Karpas-422 (cell line): ENCODE measurements at regions not wholly inside any gene's neighbourhood (a gene's known extent, or its start where the extent isn't known, plus 50 kb on each side); places are given as distances from the start of the nearest gene placed in this dataset.

Source experiments
- DNase-seq: peaks from one replicate; pipeline ENCODE4 v3.0.0-alpha.2; 2015
- H2AFZ ChIP-seq: fragments of 200-600 bp; sonication (generic); 2 replicates; pipeline ENCODE4 v1.6.1; 2014; ENCODE audit warnings: antibody characterized with exemption, low read length, mixed read lengths
- H3K27ac ChIP-seq: fragments of 200-600 bp; sonication (generic); 2 replicates; pipeline ENCODE4 v1.5.1; 2014; ENCODE audit warnings: mild to moderate bottlenecking, low read length, moderate library complexity
- H3K27me3 ChIP-seq: fragments of 200-600 bp; sonication (generic); 2 replicates; pipeline ENCODE4 v1.6.1; 2014; ENCODE audit warnings: low read length, mixed read lengths
- H3K36me3 ChIP-seq: fragments of 200-600 bp; sonication (generic); 2 replicates; pipeline ENCODE4 v1.6.1; 2014; ENCODE audit warnings: low read length, mixed read lengths; ENCODE audit not compliant: insufficient read depth
- H3K4me1 ChIP-seq: fragments of 200-600 bp; sonication (generic); 2 replicates; pipeline ENCODE4 v1.6.1; 2014; ENCODE audit warnings: mild to moderate bottlenecking, low read length, mixed read lengths
- H3K4me2 ChIP-seq: fragments of 200-600 bp; sonication (generic); 2 replicates; pipeline ENCODE4 v1.6.1; 2014; ENCODE audit warnings: low read length, low read depth, mild to moderate bottlenecking; ENCODE audit not compliant: poor library complexity, severe bottlenecking
- H3K4me3 ChIP-seq: fragments of 200-600 bp; sonication (generic); 2 replicates; pipeline ENCODE4 v1.5.1; 2014; ENCODE audit warnings: mild to moderate bottlenecking, antibody characterized with exemption, low read length, mixed read lengths
- H3K79me2 ChIP-seq: fragments of 200-600 bp; sonication (generic); 2 replicates; pipeline ENCODE4 v1.6.1; 2014; ENCODE audit warnings: mild to moderate bottlenecking, low read length, mixed read lengths
- H3K9ac ChIP-seq: fragments of 200-600 bp; sonication (generic); 2 replicates; pipeline ENCODE4 v1.6.0; 2014; ENCODE audit warnings: low read length
- H3K9me2 ChIP-seq: fragments of 200-600 bp; sonication (generic), shearing (Covaris generic); replicated peaks from 2 replicates; pipeline ENCODE4 v1.6.0; 2014; ENCODE audit warnings: mild to moderate bottlenecking, low read length, moderate library complexity; ENCODE audit not compliant: insufficient read depth
- H3K9me3 ChIP-seq: fragments of 300-700, 200-600 bp; sonication (generic); 2 replicates; pipeline ENCODE4 v1.6.1; 2014; ENCODE audit warnings: low read length, mixed read lengths
- H4K20me1 ChIP-seq: fragments of 200-600 bp; sonication (generic); 2 replicates; pipeline ENCODE4 v1.6.1; 2014; ENCODE audit warnings: mild to moderate bottlenecking, antibody characterized with exemption, low read length, low read depth; ENCODE audit not compliant: insufficient read depth

DNA sequence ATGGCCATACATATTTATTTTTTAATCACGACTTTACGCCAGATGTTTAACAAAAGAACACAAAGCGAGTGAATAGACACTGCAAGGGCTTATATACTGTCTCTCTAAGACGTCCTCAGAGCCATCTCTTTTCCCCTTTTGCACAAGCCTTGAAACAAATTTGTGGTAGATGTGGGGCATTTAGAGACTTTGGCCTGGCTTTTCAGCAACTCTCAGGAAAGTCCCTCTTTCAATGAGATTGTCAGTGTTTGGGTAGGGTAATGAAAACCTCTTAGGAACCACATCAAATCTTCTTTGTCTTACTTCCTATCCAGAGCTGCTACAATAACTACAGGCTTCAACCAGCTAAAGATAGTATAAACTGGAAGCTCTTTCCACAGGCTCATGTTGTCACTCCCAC is 380.0 kb downstream of the ANXA1 start:
- Histone ChIP-seq H3K4me2 (no peak overlapping the region), H3K27me3 (no peaks in the 10 kb centered on the region), H3K4me3 (no peak overlapping the region), H3K9ac (no peak overlapping the region), H3K4me1 (no peaks in the 10 kb centered on the region), H3K9me3 (peaks cover 11% of the 10 kb centered on the region), H3K27ac (no peak overlapping the region), H3K36me3 (no peaks in the 10 kb centered on the region), H3K9me2 (no peaks in the 10 kb centered on the region), H2AFZ (no peak overlapping the region), H4K20me1 (no peaks in the 10 kb centered on the region), H3K79me2 (no peaks in the 10 kb centered on the region)
- DNase-seq, result no peak

DNA sequence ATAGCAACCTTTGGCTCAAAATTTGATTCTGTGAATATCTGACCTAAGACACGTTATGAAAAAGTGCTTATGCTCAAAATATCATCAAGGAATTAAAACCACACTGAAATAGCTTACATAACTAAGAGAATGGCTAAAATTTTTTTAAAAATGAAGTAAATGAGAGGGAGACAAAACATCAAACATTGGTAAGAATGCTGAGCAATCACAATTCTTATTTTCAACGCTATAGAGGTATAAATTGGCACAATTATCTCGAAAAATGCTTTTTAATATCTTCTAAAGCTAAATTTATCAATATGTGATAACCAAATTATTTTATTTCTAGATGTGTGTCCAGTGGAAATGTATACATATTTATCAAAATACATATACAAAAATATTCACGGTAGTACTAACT is 381.3 kb downstream of the ANXA1 start:
- no peak for DNase-seq
- Histone ChIP-seq H3K9ac (no peak overlapping the region), H3K36me3 (no peaks in the 10 kb centered on the region), H3K27me3 (no peaks in the 10 kb centered on the region), H3K9me2 (no peaks in the 10 kb centered on the region), H2AFZ (no peak overlapping the region), H3K4me3 (no peak overlapping the region), H3K4me1 (no peaks in the 10 kb centered on the region), H3K4me2 (no peak overlapping the region), H3K9me3 (peaks cover 11% of the 10 kb centered on the region), H3K27ac (no peak overlapping the region), H3K79me2 (no peaks in the 10 kb centered on the region), H4K20me1 (no peaks in the 10 kb centered on the region)

DNA sequence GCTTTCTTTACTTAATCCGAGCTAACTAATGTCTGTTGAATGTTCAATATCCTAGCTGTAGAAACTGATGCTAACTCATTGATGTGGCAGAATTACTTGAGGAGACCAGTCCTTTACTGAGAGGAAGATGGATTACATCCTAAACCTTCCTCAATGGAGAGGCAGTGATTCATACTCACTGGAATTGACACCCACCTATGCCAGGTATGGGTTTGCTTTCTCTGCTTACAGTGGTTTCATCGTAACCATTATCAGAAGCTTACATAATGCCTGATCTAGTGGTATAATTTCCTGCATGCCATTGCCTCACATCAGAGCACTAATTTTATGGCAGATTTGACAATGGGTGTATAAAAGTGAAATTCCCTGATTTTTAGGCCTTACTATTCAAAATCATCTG is 384.7 kb downstream of the ANXA1 start:
- Histone ChIP-seq H3K36me3 (no peaks in the 10 kb centered on the region), H3K4me3 (no peak overlapping the region), H4K20me1 (no peaks in the 10 kb centered on the region), H3K9me3 (peaks cover 11% of the 10 kb centered on the region), H3K27me3 (no peaks in the 10 kb centered on the region), H3K9ac (no peak overlapping the region), H2AFZ (no peak overlapping the region), H3K4me1 (no peaks in the 10 kb centered on the region), H3K4me2 (no peak overlapping the region), H3K27ac (no peak overlapping the region), H3K79me2 (no peaks in the 10 kb centered on the region), H3K9me2 (no peaks in the 10 kb centered on the region; the same call in 1 of the 2 replicates)
- no peak for DNase-seq

DNA sequence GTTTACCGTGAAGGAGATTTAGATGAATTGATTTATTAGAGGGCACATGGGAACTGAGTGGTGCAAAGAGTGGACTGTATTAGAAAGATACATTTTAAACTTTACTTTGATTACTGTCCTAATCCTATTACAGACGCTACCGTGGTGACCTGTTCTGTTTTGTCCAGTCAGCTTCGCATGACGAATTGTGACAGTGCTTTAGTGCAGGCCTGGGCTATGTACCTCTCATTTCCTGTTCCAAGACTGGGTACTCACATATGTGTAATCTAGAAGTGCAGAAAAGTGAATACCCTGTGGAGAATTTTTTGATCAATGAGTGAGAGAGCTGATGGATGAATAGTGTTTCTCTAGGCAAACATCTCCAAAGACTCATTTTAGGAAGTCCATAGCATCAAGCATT is 385.9 kb downstream of the ANXA1 start:
- Histone ChIP-seq H3K4me1 (no peaks in the 10 kb centered on the region), H3K4me2 (no peak overlapping the region), H3K27ac (no peak overlapping the region), H3K9me2 (no peaks in the 10 kb centered on the region; the same call in 1 of the 2 replicates), H4K20me1 (no peaks in the 10 kb centered on the region), H3K9me3 (peaks cover 12% of the 10 kb centered on the region), H2AFZ (no peak overlapping the region), H3K79me2 (no peaks in the 10 kb centered on the region), H3K36me3 (no peaks in the 10 kb centered on the region), H3K4me3 (no peak overlapping the region), H3K9ac (no peak overlapping the region), H3K27me3 (no peaks in the 10 kb centered on the region)
- no peak for DNase-seq

DNA sequence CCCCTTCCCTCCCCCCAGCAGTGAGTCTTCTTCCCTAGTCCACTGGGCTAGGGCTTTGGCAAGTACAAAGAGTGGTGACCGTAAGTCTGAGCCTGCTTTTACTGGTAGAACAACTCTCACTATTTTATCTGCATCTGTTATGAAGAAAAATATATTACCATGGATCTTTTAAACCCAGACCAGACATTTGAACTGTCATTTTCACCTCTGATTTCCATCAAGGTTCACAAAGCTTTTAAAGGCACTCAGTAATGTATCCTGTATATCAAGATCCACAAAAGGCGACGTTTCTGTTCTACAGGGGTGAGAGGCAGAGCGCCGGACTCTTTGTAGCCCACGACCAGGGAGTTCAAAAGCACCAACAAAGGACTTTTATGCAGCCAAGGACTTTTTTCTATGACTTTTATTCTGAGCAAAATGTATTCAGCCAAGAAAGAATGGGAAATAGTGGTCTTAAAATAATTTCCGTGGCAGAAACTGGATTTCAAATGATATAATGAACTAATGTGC is 388.3 kb downstream of the ANXA1 start:
- Histone ChIP-seq H3K4me2 (no peak overlapping the region), H3K79me2 (no peaks in the 10 kb centered on the region), H3K36me3 (no peaks in the 10 kb centered on the region)

DNA sequence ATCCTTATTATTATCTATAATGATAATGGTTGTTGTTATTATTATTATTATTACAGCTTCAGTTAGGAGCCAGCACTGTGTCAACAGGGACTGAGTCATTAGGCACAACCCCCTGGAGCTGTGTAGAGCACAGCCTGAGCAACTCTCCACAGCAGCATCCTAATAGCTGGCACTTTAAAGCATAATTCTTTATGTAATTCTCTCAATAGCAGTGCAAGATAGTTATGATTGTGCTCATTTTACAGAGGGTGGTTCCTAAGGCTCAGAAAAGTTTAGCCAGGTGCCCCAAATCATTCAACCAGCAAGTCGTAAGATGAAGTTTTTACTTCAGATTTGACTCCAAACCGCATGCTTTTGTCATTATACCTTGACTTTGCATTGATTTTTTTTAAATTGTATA is 390.3 kb downstream of the ANXA1 start:
- Histone ChIP-seq H3K4me1 (no peaks in the 10 kb centered on the region), H3K9me2 (no peaks in the 10 kb centered on the region; the same call in 1 of the 2 replicates), H3K36me3 (no peaks in the 10 kb centered on the region), H3K27me3 (no peaks in the 10 kb centered on the region), H3K79me2 (no peaks in the 10 kb centered on the region), H3K4me3 (no peak overlapping the region), H3K4me2 (no peak overlapping the region), H3K9ac (no peak overlapping the region), H2AFZ (no peak overlapping the region), H4K20me1 (no peaks in the 10 kb centered on the region), H3K27ac (no peak overlapping the region), H3K9me3 (peaks cover 12% of the 10 kb centered on the region)
- DNase-seq, result no peak

More for the DNA sequence above, 388.3 kb downstream of the ANXA1 start:
- peaks cover 12% of the 10 kb centered on the region for H3K9me3 ChIP-seq
- DNase-seq, result no peak
- H3K4me1 ChIP-seq, result no peaks in the 10 kb centered on the region
- no peak overlapping the region for H3K4me3 ChIP-seq
- H3K9ac ChIP-seq, result no peak overlapping the region
- H2AFZ ChIP-seq, result no peak overlapping the region
- no peaks in the 10 kb centered on the region for H4K20me1 ChIP-seq
- no peaks in the 10 kb centered on the region; the same call in 1 of the 2 replicates for H3K9me2 ChIP-seq
- H3K27ac ChIP-seq, result no peak overlapping the region
- H3K27me3 ChIP-seq, result no peaks in the 10 kb centered on the region

DNA sequence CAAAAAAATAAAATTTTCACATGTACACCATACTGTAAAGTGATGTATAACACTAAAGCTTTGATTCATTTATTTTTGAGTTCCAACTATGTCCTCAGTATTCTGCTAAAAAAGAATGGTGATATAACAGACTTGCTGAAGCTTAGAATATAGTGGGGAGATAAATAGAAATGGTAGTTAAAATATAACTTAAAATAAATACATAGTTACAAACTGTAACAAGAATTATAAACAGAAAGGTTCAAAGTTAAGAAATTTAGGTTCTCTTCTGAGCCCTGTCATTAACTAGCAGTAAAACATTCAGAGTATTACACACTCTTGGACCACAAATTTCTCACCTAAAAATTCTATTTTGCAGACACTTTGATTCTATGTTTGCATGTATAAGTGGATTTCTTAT is 392.1 kb downstream of the ANXA1 start:
- Histone ChIP-seq H3K27me3 (no peaks in the 10 kb centered on the region), H3K4me1 (no peaks in the 10 kb centered on the region), H3K9me2 (no peaks in the 10 kb centered on the region; the same call in 1 of the 2 replicates), H4K20me1 (no peaks in the 10 kb centered on the region), H3K79me2 (no peaks in the 10 kb centered on the region), H3K9ac (no peak overlapping the region), H3K4me3 (no peak overlapping the region), H3K9me3 (peaks cover 12% of the 10 kb centered on the region), H2AFZ (no peak overlapping the region), H3K36me3 (no peaks in the 10 kb centered on the region), H3K4me2 (no peak overlapping the region), H3K27ac (no peak overlapping the region)
- no peak for DNase-seq

DNA sequence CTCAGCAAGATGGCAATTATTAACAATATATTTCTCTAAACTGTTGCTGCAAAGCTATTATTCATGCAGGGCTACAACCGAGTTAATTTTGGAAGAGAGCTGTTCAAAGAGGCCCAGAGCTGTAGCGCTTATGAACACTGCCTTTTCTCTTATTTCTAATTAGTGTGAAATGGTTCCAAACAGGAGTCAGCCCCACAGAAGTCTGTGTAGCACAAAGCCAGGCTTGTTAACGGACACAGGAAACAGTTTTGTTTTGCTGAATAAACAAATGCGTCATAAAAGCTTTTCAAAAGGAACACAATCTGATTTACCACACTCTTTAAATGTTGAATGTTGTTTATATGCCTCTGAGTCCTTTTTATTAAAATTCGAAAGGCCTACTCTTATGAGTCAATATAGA is 396.5 kb downstream of the ANXA1 start:
- Histone ChIP-seq H2AFZ (no peak overlapping the region), H3K4me3 (no peak overlapping the region), H3K4me2 (no peak overlapping the region), H3K36me3 (no peaks in the 10 kb centered on the region), H3K4me1 (no peaks in the 10 kb centered on the region), H3K9me3 (no peaks in the 10 kb centered on the region; the same call in 1 of the 2 replicates), H3K9me2 (no peaks in the 10 kb centered on the region), H4K20me1 (no peaks in the 10 kb centered on the region), H3K9ac (no peak overlapping the region), H3K27ac (no peak overlapping the region), H3K27me3 (no peaks in the 10 kb centered on the region), H3K79me2 (no peaks in the 10 kb centered on the region)
- no peak for DNase-seq

DNA sequence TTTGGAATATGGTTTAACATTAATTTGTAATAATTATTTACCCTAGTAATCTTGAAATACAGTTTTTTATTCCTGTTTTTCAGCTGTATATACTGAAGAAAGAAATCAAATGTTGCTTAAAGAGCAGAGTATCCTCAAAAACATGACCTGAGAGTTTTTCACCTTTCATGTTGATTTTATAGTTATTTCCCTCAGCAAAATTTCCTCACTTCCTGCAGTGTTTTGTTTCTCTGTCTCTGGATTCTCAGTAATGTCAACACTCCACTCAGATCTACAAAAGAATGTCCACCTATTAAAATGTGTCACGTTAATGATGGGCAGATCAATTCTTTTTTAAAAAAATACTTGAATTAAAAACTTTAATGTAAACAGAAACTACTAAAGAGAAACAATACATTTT is 398.3 kb downstream of the ANXA1 start:
- Histone ChIP-seq H2AFZ (no peak overlapping the region), H3K9ac (no peak overlapping the region), H3K27ac (no peak overlapping the region), H3K27me3 (no peaks in the 10 kb centered on the region), H3K9me3 (no peaks in the 10 kb centered on the region; the same call in 1 of the 2 replicates), H4K20me1 (no peaks in the 10 kb centered on the region), H3K4me3 (no peak overlapping the region), H3K79me2 (no peaks in the 10 kb centered on the region), H3K4me1 (no peaks in the 10 kb centered on the region), H3K9me2 (0 out of 2 replicates have a peak, but pooled peaks cover 2% of the 10 kb centered on the region), H3K4me2 (no peak overlapping the region), H3K36me3 (no peaks in the 10 kb centered on the region)
- no peak for DNase-seq
